NCI-H1105 treated with DMSO at 0.1 percent for 48 hours (cell line): ENCODE measurements at regions not wholly inside any gene's neighbourhood (a gene's known extent, or its start where the extent isn't known, plus 50 kb on each side); places are given as distances from the start of the nearest gene placed in this dataset.

Experiments
- DNase-seq: peaks from one replicate; lab custom pipeline; 2025; lab: John Stamatoyannopoulos, UW

DNA sequence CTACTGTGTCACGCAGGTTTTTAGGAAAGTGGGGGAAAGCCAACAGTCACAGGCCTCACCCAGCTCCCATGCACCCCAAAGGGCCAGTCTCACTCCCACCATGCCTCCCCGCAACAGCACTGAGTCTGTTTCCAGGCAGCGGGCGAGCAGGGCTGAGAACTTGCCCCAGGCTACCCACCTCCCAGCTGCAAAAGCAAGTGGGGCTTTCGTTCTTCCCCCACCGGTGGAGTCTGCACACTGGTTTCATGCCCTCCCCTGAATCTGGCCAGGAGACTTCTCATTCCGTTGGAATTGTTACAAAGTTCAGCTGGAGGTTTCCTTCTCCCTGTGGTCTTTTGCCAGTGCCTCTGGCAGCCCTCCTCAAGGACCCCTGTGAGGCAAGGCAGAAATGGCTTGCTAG is 53.6 kb upstream of the KCNJ15 start:
- DNase-seq, result no peak

- no peak for DNase-seq
Measured at GRCh38 chr21:38205940-38206339, 50.9 kb upstream of the KCNJ15 start.

GRCh38 chr21:38206646-38207045 is 50.1 kb upstream of the KCNJ15 start:
- DNase-seq, result no peak
